WTC11 (cell line): ENCODE measurements at regions not wholly inside any gene's neighbourhood (a gene's known extent, or its start where the extent isn't known, plus 50 kb on each side); places are given as distances from the start of the nearest gene placed in this dataset.
A peak's percentile ranks its signal among the peaks of the same experiment; 100 is the strongest.

Experiments
- ATAC-seq: fragments of 200-7000 bp; cut with Tn5 transposase; 2 replicates; pipeline ENCODE4 v1.10.0; 2021; ENCODE audit warnings: mild to moderate bottlenecking, moderate library complexity
- CTCF ChIA-PET: fragments of 300-600 bp; sonication (Branson Sonifier 250); formaldehyde crosslinking; loops from one replicate; lab custom pipeline; 2021; ENCODE audit warnings: antibody characterized with exemption; lab: Charles Lee
- POLR2A ChIA-PET: fragments of 350-600 bp; sonication (Branson Sonifier 250); formaldehyde crosslinking; loops from one replicate; lab custom pipeline; 2021; ENCODE audit warnings: antibody characterized with exemption; lab: Charles Lee
- DNase-seq: peaks from one replicate; pipeline ENCODE4 v3.0.0; 2021; ENCODE audit warnings: low spot score
- H3K27ac Mint-ChIP-seq: 2 replicates; pipeline ENCODE4 v1.8.0; 2021; ENCODE audit warnings: mixed read lengths
- H3K27me3 Mint-ChIP-seq: 2 replicates; pipeline ENCODE4 v1.8.0; 2021; ENCODE audit warnings: low read depth, mild to moderate bottlenecking, moderate library complexity, mixed read lengths
- H3K36me3 Mint-ChIP-seq: 2 replicates; pipeline ENCODE4 v1.8.0; 2021; ENCODE audit warnings: mixed read lengths
- H3K4me1 Mint-ChIP-seq: 2 replicates; pipeline ENCODE4 v1.8.0; 2022; ENCODE audit warnings: mixed read lengths
- H3K4me3 Mint-ChIP-seq: 2 replicates; pipeline ENCODE4 v1.8.0; 2021; ENCODE audit warnings: mild to moderate bottlenecking, moderate library complexity, mixed read lengths
- H3K9me3 Mint-ChIP-seq: 2 replicates; pipeline ENCODE4 v1.8.0; 2021; ENCODE audit warnings: mixed read lengths
- ATF6 ChIP-seq: sonication (generic); formaldehyde crosslinking; IDR thresholded peaks from 2 replicates; pipeline ENCODE4 v1.8.1; 2023; ENCODE audit warnings: mild to moderate bottlenecking, missing genetic modification reagents
- CBFB ChIP-seq: sonication (generic); formaldehyde crosslinking; IDR thresholded peaks from 2 replicates; pipeline ENCODE4 v1.8.1; 2022; ENCODE audit warnings: mild to moderate bottlenecking, low read depth, missing genetic modification reagents
- E2F4 ChIP-seq: sonication (generic); formaldehyde crosslinking; IDR thresholded peaks from 2 replicates; pipeline ENCODE4 v1.8.1; 2022; ENCODE audit warnings: low read depth, mild to moderate bottlenecking, moderate library complexity, missing genetic modification reagents, borderline replicate concordance
- EMX1 ChIP-seq: fragments of 250-450 bp; sonication (Bioruptor Pico); IDR thresholded peaks from 2 replicates; pipeline ENCODE4 v1.8.0; 2021; ENCODE audit warnings: mild to moderate bottlenecking
- FOXK1 ChIP-seq: sonication (generic); formaldehyde crosslinking; IDR thresholded peaks from 2 replicates; pipeline ENCODE4 v1.8.0; 2022; ENCODE audit warnings: mild to moderate bottlenecking, moderate library complexity, missing genetic modification reagents
- FOXP4 ChIP-seq: sonication (generic); formaldehyde crosslinking; IDR thresholded peaks from 2 replicates; pipeline ENCODE4 v1.8.0; 2022; ENCODE audit warnings: mild to moderate bottlenecking, missing genetic modification reagents
- GRHL2 ChIP-seq: fragments of 250-450 bp; sonication (Bioruptor Pico); IDR thresholded peaks from 2 replicates; pipeline ENCODE4 v1.8.0; 2022; ENCODE audit warnings: mild to moderate bottlenecking, moderate library complexity; ENCODE audit not compliant: insufficient replicate concordance, severe bottlenecking
- HMGA2 ChIP-seq: fragments of 250-450 bp; sonication (Bioruptor Pico); IDR thresholded peaks from 2 replicates; pipeline ENCODE4 v1.4.0; 2021; ENCODE audit warnings: mild to moderate bottlenecking, moderate library complexity
- IRF2 ChIP-seq: sonication (generic); formaldehyde crosslinking; IDR thresholded peaks from 2 replicates; pipeline ENCODE4 v1.8.0; 2022; ENCODE audit warnings: low read depth, missing genetic modification reagents, borderline replicate concordance
- JAZF1 ChIP-seq: fragments of 250-450 bp; sonication (Bioruptor Pico); IDR thresholded peaks from 2 replicates; pipeline ENCODE4 v1.9.0; 2021; ENCODE audit warnings: moderate library complexity, mild to moderate bottlenecking, inconsistent platforms
- NFE2L1 ChIP-seq: sonication (generic); formaldehyde crosslinking; IDR thresholded peaks from 2 replicates; pipeline ENCODE4 v1.8.1; 2023; ENCODE audit warnings: missing genetic modification reagents
- SOX15 ChIP-seq: fragments of 250-450 bp; sonication (Bioruptor Pico); IDR thresholded peaks from 2 replicates; pipeline ENCODE4 v1.9.0; 2021; ENCODE audit warnings: mild to moderate bottlenecking
- SP1 ChIP-seq: sonication (generic); formaldehyde crosslinking; conservative IDR thresholded peaks from 2 replicates; pipeline ENCODE4 v1.8.1; 2022; ENCODE audit warnings: missing genetic modification reagents
- STAT6 ChIP-seq: sonication (generic); formaldehyde crosslinking; conservative IDR thresholded peaks from 2 replicates; pipeline ENCODE4 v1.8.1; 2023; ENCODE audit warnings: mild to moderate bottlenecking, low read depth, missing genetic modification reagents, moderate library complexity
- TEAD1 ChIP-seq: sonication (generic); formaldehyde crosslinking; IDR thresholded peaks from 2 replicates; pipeline ENCODE4 v1.8.0; 2022; ENCODE audit warnings: mild to moderate bottlenecking, missing genetic modification reagents
- TEAD4 ChIP-seq: sonication (generic); formaldehyde crosslinking; IDR thresholded peaks from 2 replicates; pipeline ENCODE4 v1.8.0; 2022; ENCODE audit warnings: mild to moderate bottlenecking, missing genetic modification reagents
- ZNF263 ChIP-seq: sonication (generic); formaldehyde crosslinking; IDR thresholded peaks from 2 replicates; pipeline ENCODE4 v1.8.1; 2022; ENCODE audit warnings: low read depth, mild to moderate bottlenecking, moderate library complexity, missing genetic modification reagents
- ZNF416 ChIP-seq: fragments of 250-450 bp; sonication (Bioruptor Pico); IDR thresholded peaks from 2 replicates; pipeline ENCODE4 v1.9.0; 2021; ENCODE audit warnings: mild to moderate bottlenecking, inconsistent platforms

- no peak for ATAC-seq
- no peaks in the 10 kb centered on the region for H3K4me1 Mint-ChIP-seq
- H3K4me3 Mint-ChIP-seq = no peak overlapping the region
- H3K9me3 Mint-ChIP-seq = no peaks in the 10 kb centered on the region
- no peak overlapping the region for H3K27ac Mint-ChIP-seq
- POLR2A ChIA-PET = no interaction called here
- CTCF ChIA-PET = interaction anchor here (0.6 to 2.0 kb wide), 3 partner anchors 22 to 440 kb away, joined by 3 to 6 read pairs (median 4); no protein-coding TSS in a partner anchor
- TF ChIP-seq IRF2 (CRISPR knock-in tag) = no peak
- no peak for TF ChIP-seq NFE2L1 (CRISPR knock-in tag)
- no peak for TF ChIP-seq JAZF1 (CRISPR knock-in tag)
- TF ChIP-seq, all 79 proteins: peak for 0
- Mint-ChIP-seq H3K27me3 (no peaks in the 10 kb centered on the region), H3K36me3 (no peaks in the 10 kb centered on the region)
- no peak for DNase-seq
These were observed 237.9 kb upstream of the NAV3 start for GRCh38 chr12:77592836-77593235.

- ATAC-seq = peak; percentile 90
- Mint-ChIP-seq H3K36me3 (no peaks in the 10 kb centered on the region), H3K9me3 (no peaks in the 10 kb centered on the region), H3K27me3 (no peaks in the 10 kb centered on the region), H3K4me3 (no peak overlapping the region), H3K4me1 (no peaks in the 10 kb centered on the region), H3K27ac (no peak overlapping the region)
- DNase-seq = no peak
- ChIA-PET CTCF (interaction anchor here (1.9 to 2.0 kb wide), 2 partner anchors 23 to 439 kb away, joined by 4 to 6 read pairs; no protein-coding TSS in a partner anchor), POLR2A (no interaction called here)
- no peak for TF ChIP-seq FOXP4 (CRISPR knock-in tag)
- TF ChIP-seq TEAD1 (CRISPR knock-in tag) = no peak
- no peak for TF ChIP-seq HMGA2 (CRISPR knock-in tag)
- TF ChIP-seq SOX15 (CRISPR knock-in tag) = no peak
- TF ChIP-seq ZNF263 (CRISPR knock-in tag) = no peak
- no peak for TF ChIP-seq ZNF416 (CRISPR knock-in tag)
- no peak for TF ChIP-seq ATF6
- TF ChIP-seq FOXK1 (CRISPR knock-in tag) = no peak
- no peak for TF ChIP-seq GRHL2 (CRISPR knock-in tag)
- TF ChIP-seq CBFB (CRISPR knock-in tag) = no peak
- no peak for TF ChIP-seq STAT6 (CRISPR knock-in tag)
- TF ChIP-seq TEAD4 (CRISPR knock-in tag) = no peak
- TF ChIP-seq EMX1 (CRISPR knock-in tag) = no peak
- no peak for TF ChIP-seq SP1 (CRISPR knock-in tag)
- TF ChIP-seq E2F4 = no peak
These were observed 238.5 kb upstream of the NAV3 start for GRCh38 chr12:77591959-77592743.
